Endothelial cell of umbilical vein (primary cell): ENCODE measurements at regions not wholly inside any gene's neighbourhood (a gene's known extent, or its start where the extent isn't known, plus 50 kb on each side); places are given as distances from the start of the nearest gene placed in this dataset.

ENCODE experiments used
- BruUV-seq: library from RNA; stranded (reverse); fragments of 400-500 nt; replicated peaks from 2 replicates; lab custom pipeline; 2021; lab: Mats Ljungman, UMichigan
- CTCF ChIA-PET: fragments of 300-600, 350-600 bp; sonication (Branson Sonifier 250); formaldehyde crosslinking; loops from one replicate; lab custom pipeline; 2021; ENCODE audit warnings: antibody characterized with exemption, inconsistent platforms; lab: Charles Lee
- POLR2A ChIA-PET: fragments of 300-600, 350-600 bp; sonication (Branson Sonifier 250); formaldehyde crosslinking; loops from one replicate; lab custom pipeline; 2021; ENCODE audit warnings: antibody characterized with exemption, inconsistent platforms; lab: Charles Lee
- DNase-seq: peaks from one replicate; pipeline ENCODE4 v3.0.0-alpha.2; 2011; ENCODE audit warnings: low read depth, low spot score
- FAIRE-seq: peaks from 2 replicates; lab custom pipeline; 2011; peaks lifted over from hg19 to GRCh38; lab: Jason Lieb, UNC
- H2AFZ ChIP-seq: 2 replicates; pipeline ENCODE4 v1.6.0; 2012; ENCODE audit warnings: low read depth, low read length, control low read depth, inconsistent platforms
- H3K27ac ChIP-seq: 2 replicates; pipeline ENCODE4 v1.5.1; 2011; ENCODE audit warnings: low read depth, mild to moderate bottlenecking, control low read depth, low read length, moderate library complexity; ENCODE audit not compliant: insufficient read depth
- H3K27me3 ChIP-seq, 2 experiments: 2 replicates each; pipeline versions ENCODE4 v1.6.0 to v1.6.1; 2011; ENCODE audit warnings: low read length in 2 of 2, mixed read lengths in 1 of 2; ENCODE audit not compliant: control insufficient read depth in 2 of 2, insufficient read depth in 2 of 2
- H3K36me3 ChIP-seq, 2 experiments: 2 replicates in 1 of 2; 3 replicates in 1 of 2; pipeline ENCODE4 v1.5.1; 2011; ENCODE audit warnings: low read length in 2 of 2, mild to moderate bottlenecking in 1 of 2, moderate library complexity in 1 of 2; ENCODE audit not compliant: control insufficient read depth in 2 of 2, insufficient read depth in 2 of 2; ENCODE audit errors: extremely low read depth in 1 of 2
- H3K4me1 ChIP-seq: 3 replicates; pipeline ENCODE4 v1.5.1; 2011; ENCODE audit warnings: mild to moderate bottlenecking, low read length; ENCODE audit not compliant: control insufficient read depth, insufficient read depth; ENCODE audit errors: extremely low read depth
- H3K4me2 ChIP-seq: 2 replicates; pipeline ENCODE4 v1.6.1; 2011; ENCODE audit warnings: low read length, control low read depth, mixed read lengths; ENCODE audit not compliant: insufficient read depth
- H3K4me3 ChIP-seq, 3 experiments: fragments of 200-600 bp in 1 of 3; sonication (generic), shearing (Covaris generic) in 1 of 3; replicated peaks in 1 of 3; 2 replicates each; pipeline ENCODE4 v1.5.1; 2011 to 2016; ENCODE audit warnings: control low read depth in 3 of 3, low read length in 3 of 3, mild to moderate bottlenecking in 2 of 3, inconsistent platforms in 1 of 3, low read depth in 1 of 3, moderate library complexity in 1 of 3; ENCODE audit not compliant: insufficient read depth in 1 of 3
- H3K79me2 ChIP-seq: 2 replicates; pipeline ENCODE4 v1.6.0; 2012; ENCODE audit warnings: low read length, inconsistent platforms; ENCODE audit not compliant: control insufficient read depth, insufficient read depth
- H3K9ac ChIP-seq: replicated peaks from 2 replicates; pipeline ENCODE3; 2011; ENCODE audit warnings: low read length, control low read depth; ENCODE audit not compliant: insufficient read depth; ENCODE audit errors: extremely low read depth
- H3K9me1 ChIP-seq: replicated peaks from 3 replicates; pipeline ENCODE4 v1.6.0; 2011; ENCODE audit warnings: mild to moderate bottlenecking, low read length; ENCODE audit not compliant: control insufficient read depth, insufficient read depth; ENCODE audit errors: extremely low read depth
- H3K9me3 ChIP-seq: replicated peaks from 2 replicates; pipeline ENCODE4 v1.5.1; 2012; ENCODE audit warnings: low read length, inconsistent platforms; ENCODE audit not compliant: control insufficient read depth, insufficient read depth
- H4K20me1 ChIP-seq: replicated peaks from 2 replicates; pipeline ENCODE3; 2011; ENCODE audit warnings: mild to moderate bottlenecking, low read length; ENCODE audit not compliant: control insufficient read depth, insufficient read depth; ENCODE audit errors: extremely low read depth
- CTCF ChIP-seq, 2 donors: IDR thresholded peaks; 1 replicate in 1 of 2; 2 replicates in 1 of 2; pipeline ENCODE4 v1.5.1; 2011; ENCODE audit warnings: low read length in 2 of 2, mild to moderate bottlenecking in 2 of 2, moderate library complexity in 2 of 2, control low read depth in 1 of 2, inconsistent platforms in 1 of 2, low read depth in 1 of 2; ENCODE audit not compliant: insufficient read depth in 1 of 2; ENCODE audit errors: extremely low read depth in 1 of 2
- EZH2 ChIP-seq: IDR thresholded peaks from 2 replicates; pipeline ENCODE4 v1.6.1; 2012; ENCODE audit warnings: borderline replicate concordance, low read depth, mild to moderate bottlenecking, moderate library complexity, low read length, inconsistent platforms; ENCODE audit not compliant: severe bottlenecking
- FOS ChIP-seq: IDR thresholded peaks from 2 replicates; pipeline ENCODE4 v1.6.1; 2011; ENCODE audit warnings: mild to moderate bottlenecking, low read length, moderate library complexity, borderline replicate concordance; ENCODE audit not compliant: insufficient read depth
- GATA2 ChIP-seq: IDR thresholded peaks from 2 replicates; pipeline ENCODE4 v1.7.0; 2011; ENCODE audit warnings: low read depth, mild to moderate bottlenecking, moderate library complexity, mixed read lengths, low read length; ENCODE audit not compliant: insufficient read length, insufficient read depth
- JUN ChIP-seq: IDR thresholded peaks from 2 replicates; pipeline ENCODE4 v1.6.1; 2011; ENCODE audit warnings: borderline replicate concordance, low read depth; ENCODE audit not compliant: insufficient read length, insufficient read depth
- MAX ChIP-seq: IDR thresholded peaks from 2 replicates; pipeline ENCODE4 v1.6.1; 2011; ENCODE audit not compliant: insufficient read depth, insufficient read length
- MYC ChIP-seq: IDR thresholded peaks from one replicate; pipeline ENCODE4 v1.6.1; 2011; ENCODE audit warnings: mild to moderate bottlenecking, low read depth, low read length
- POLR2A ChIP-seq: IDR thresholded peaks from 2 replicates; pipeline ENCODE4 v1.6.1; 2012; ENCODE audit warnings: low read depth, mild to moderate bottlenecking, control low read depth, low read length
- POLR2AphosphoS5 ChIP-seq: IDR thresholded peaks from 2 replicates; pipeline ENCODE4 v1.6.1; 2012; ENCODE audit warnings: low read depth, mild to moderate bottlenecking, control low read depth, low read length, moderate library complexity; ENCODE audit not compliant: insufficient read depth
- dilution Hi-C: fragments of 300-500 bp; cut with MboI; formaldehyde crosslinking; loops from one replicate; pipeline ENCODE4 v1.15.0; 2019; ENCODE audit warnings: low sequenced_read_pairs; ENCODE audit not compliant: extremely low pct_ligation_motif_present
- intact Hi-C: fragments of 100-400 bp; cut with micrococcal nuclease; formaldehyde crosslinking; loops from one replicate; pipeline ENCODE4 v1.10.0; 2022

- no peak overlapping the region for H2AFZ ChIP-seq
- H3K4me3 ChIP-seq: no peak overlapping the region
- BruUV-seq: no TSS peak
- H3K9me3 ChIP-seq: no peaks in the 10 kb centered on the region
- H4K20me1 ChIP-seq: no peaks in the 10 kb centered on the region
- no peaks in the 10 kb centered on the region for H3K36me3 ChIP-seq
- DNase-seq (no peak), FAIRE-seq (no peak)
- no peaks in the 10 kb centered on the region for H3K27me3 ChIP-seq
- H3K4me2 ChIP-seq: no peak overlapping the region
- H3K79me2 ChIP-seq: no peaks in the 10 kb centered on the region
- TF ChIP-seq MYC (no peak), GATA2 (no peak), JUN (no peak), POLR2A (no peak), POLR2AphosphoS5 (no peak), MAX (no peak), CTCF (IDR thresholded peaks at IDR 0.05; ENCODE audit: extremely low read depth in 1 of 2, insufficient read depth in 1 of 2, low read depth in 1 of 2, low read length in 2 of 2) (no peak), EZH2 (no peak), FOS (no peak)
- ChIA-PET POLR2A (interaction anchor here (0.6 kb wide), 1 partner anchor 594 kb away, joined by 3 read pairs; no protein-coding TSS in a partner anchor), CTCF (interaction anchor here (0.8 kb wide), 1 partner anchor 22 kb away, joined by 4 read pairs; no protein-coding TSS in a partner anchor)
- no peak overlapping the region for H3K9ac ChIP-seq
- intact Hi-C loops (no loop called here), dilution Hi-C loops (no loop called here)
- H3K9me1 ChIP-seq: no peaks in the 10 kb centered on the region
- no peak overlapping the region for H3K27ac ChIP-seq
- no peaks in the 10 kb centered on the region for H3K4me1 ChIP-seq
Measured at GRCh38 chr20:7571101-7571500, 369.2 kb downstream of the HAO1 start.
